ENCODE measurements at regions not wholly inside any gene's neighbourhood (a gene's known extent, or its start where the extent isn't known, plus 50 kb on each side); places are given as distances from the start of the nearest gene placed in this dataset.
A peak's percentile ranks its signal among the peaks of the same experiment; 100 is the strongest.

DNA sequence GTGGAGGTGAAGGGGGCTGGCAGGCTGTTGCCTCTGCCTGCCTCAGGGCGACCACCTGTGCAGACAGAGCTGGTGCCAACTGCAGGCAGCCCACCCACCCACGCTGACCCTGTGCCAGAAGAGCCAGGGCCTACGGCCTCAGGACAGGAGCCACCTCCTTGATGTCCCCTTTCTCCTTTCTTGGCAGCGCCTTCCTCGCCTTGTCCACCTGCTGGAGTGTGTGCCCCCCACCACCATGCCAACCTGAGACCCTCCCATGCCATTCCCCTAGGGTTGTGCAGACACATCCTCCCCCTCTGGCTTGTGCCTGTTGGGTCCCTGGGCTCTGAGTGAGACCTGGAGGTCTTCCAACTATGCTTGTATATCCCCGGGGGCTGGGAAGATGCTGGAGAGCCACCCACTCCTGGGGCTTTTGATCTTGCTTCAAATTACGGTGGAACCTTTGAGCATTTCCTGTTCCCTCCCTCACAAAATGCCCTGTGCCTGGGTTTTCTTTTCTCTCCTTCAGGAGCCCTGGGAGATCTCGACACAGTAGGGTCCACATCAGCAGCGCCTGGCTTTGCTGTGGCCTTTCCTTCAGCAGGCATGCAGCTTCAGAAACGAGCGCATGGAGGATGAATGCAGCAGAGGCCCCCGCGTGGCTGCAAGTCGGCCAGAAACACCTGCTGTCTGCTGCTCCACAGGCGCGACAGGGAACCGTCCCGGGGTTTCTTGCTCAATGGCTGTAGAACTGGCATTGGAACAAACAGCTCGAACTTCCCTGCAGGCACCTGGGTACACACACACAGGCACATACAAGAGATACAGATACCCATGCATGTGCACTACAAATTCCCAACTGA, 65.9 kb upstream of the SH3RF3 start:
- Histone ChIP-seq H3K4me1 (ENCODE audit: control insufficient read depth, insufficient read depth, low read depth, low read length) (peaks cover 4% of the 10 kb centered on the region), H3K14ac (ENCODE audit: low read length in 2 of 2) (peak overlapping the region in 1 of 2 experiments; percentile 76), H2BK15ac (ENCODE audit: low read depth, poor library complexity, severe bottlenecking) (no peak overlapping the region), H2AK5ac (ENCODE audit: low read length, severe bottlenecking) (no peak overlapping the region), H3K18ac (ENCODE audit: low read depth in 1 of 2, low read length in 2 of 2) (no peak overlapping the region), H3K4me3 (ENCODE audit: insufficient read depth in 1 of 2, low read depth in 1 of 2, low read length in 2 of 2) (no peak overlapping the region), H3K9ac (ENCODE audit: low read length) (no peak overlapping the region), H3K36me3 (ENCODE audit: control insufficient read depth in 1 of 2, insufficient read depth in 2 of 2, low read depth in 1 of 2, low read length in 2 of 2) (no peaks in the 10 kb centered on the region), H2BK120ac (ENCODE audit: low read depth, low read length) (no peak overlapping the region), H2BK5ac (ENCODE audit: low read depth, low read length, poor library complexity, severe bottlenecking) (no peak overlapping the region), H2BK12ac (ENCODE audit: low read length in 2 of 2) (no peak overlapping the region), H3K4ac (ENCODE audit: low read depth in 1 of 2, low read length in 2 of 2) (no peak overlapping the region), H3K79me1 (replicated peaks; ENCODE audit: low read length, poor library complexity, severe bottlenecking) (no peaks in the 10 kb centered on the region), H3K23ac (ENCODE audit: low read length in 2 of 2) (no peak overlapping the region), H4K8ac (ENCODE audit: low read length) (no peak overlapping the region), H3K4me2 (ENCODE audit: low read length, poor library complexity, severe bottlenecking) (no peak overlapping the region), H2AFZ (ENCODE audit: low read depth, low read length) (no peak overlapping the region), H3K27ac (ENCODE audit: low read length, poor library complexity, severe bottlenecking) (no peak overlapping the region), H3K9me3 (ENCODE audit: control insufficient read depth, low read length) (no peaks in the 10 kb centered on the region), H4K91ac (ENCODE audit: low read length) (peak overlapping the region; percentile 76), H3K27me3 (ENCODE audit: control insufficient read depth in 1 of 2, insufficient read depth in 1 of 2, low read length in 2 of 2) (peaks cover 58 to 85% of the 10 kb centered on the region in 2 experiments)
- WGBS = 69% methylated on average over 19 of the region's 19 CpGs
- no peak for DNase-seq

DNA sequence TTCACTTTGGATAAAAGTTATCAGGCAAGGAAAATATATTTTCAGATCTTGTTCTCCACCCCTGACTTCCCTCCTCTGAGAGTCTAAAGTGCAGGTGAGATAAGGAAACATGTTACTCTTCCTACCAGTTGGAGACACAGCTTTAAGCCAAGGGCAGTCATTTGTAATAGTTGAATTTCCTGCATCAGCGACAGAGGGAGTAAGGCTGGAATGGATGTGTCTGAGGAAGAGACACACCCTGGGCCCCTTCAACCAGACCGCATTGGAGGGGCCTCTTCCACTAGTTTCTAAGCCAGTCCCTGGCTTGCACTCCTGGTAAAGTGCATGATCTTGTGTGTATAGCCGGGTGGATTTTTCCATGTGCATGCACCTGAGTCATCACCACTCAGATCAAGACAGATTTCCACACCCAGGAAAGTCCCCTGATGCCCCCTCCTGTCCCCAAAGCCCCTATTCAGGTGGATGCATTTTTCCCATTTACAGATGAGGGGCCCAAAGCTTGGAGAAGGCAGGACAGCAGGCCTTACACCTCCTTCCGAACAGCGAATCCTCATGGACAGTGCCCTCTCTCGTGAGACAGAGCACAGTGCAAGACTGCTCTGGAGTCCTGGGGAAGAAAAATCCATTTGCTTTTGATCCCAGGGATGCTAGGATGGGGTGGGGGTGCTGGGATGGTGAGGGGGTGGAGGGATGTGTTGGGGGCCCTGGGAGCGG, 66.7 kb upstream of the SH3RF3 start:
- H2AFZ ChIP-seq (ENCODE audit: low read depth, low read length) = no peak overlapping the region
- H4K91ac ChIP-seq (ENCODE audit: low read length) = no peak overlapping the region
- DNase-seq = no peak
- no peaks in the 10 kb centered on the region for H3K9me3 ChIP-seq (ENCODE audit: control insufficient read depth, low read length)
- no peak overlapping the region for H2BK12ac ChIP-seq (ENCODE audit: low read length in 2 of 2)
- H3K27ac ChIP-seq (ENCODE audit: low read length, poor library complexity, severe bottlenecking) = no peak overlapping the region
- H2BK15ac ChIP-seq (ENCODE audit: low read depth, poor library complexity, severe bottlenecking) = no peak overlapping the region
- H3K18ac ChIP-seq (ENCODE audit: low read depth in 1 of 2, low read length in 2 of 2) = no peak overlapping the region
- no peak overlapping the region for H2BK120ac ChIP-seq (ENCODE audit: low read depth, low read length)
- H3K23ac ChIP-seq (ENCODE audit: low read length in 2 of 2) = no peak overlapping the region
- 89% methylated on average over 7 of the region's 7 CpGs for WGBS
- no peak overlapping the region for H3K9ac ChIP-seq (ENCODE audit: low read length)
- no peak overlapping the region for H3K4me2 ChIP-seq (ENCODE audit: low read length, poor library complexity, severe bottlenecking)
- H3K79me1 ChIP-seq (replicated peaks; ENCODE audit: low read length, poor library complexity, severe bottlenecking) = no peaks in the 10 kb centered on the region
- H2AK5ac ChIP-seq (ENCODE audit: low read length, severe bottlenecking) = no peak overlapping the region
- H3K14ac ChIP-seq (ENCODE audit: low read length in 2 of 2) = no peak overlapping the region
- no peak overlapping the region for H3K4ac ChIP-seq (ENCODE audit: low read depth in 1 of 2, low read length in 2 of 2)
- H2BK5ac ChIP-seq (ENCODE audit: low read depth, low read length, poor library complexity, severe bottlenecking) = no peak overlapping the region
- no peak overlapping the region for H4K8ac ChIP-seq (ENCODE audit: low read length)
- no peaks in the 10 kb centered on the region for H3K36me3 ChIP-seq (ENCODE audit: control insufficient read depth in 1 of 2, insufficient read depth in 2 of 2, low read depth in 1 of 2, low read length in 2 of 2)
- H3K4me1 ChIP-seq (ENCODE audit: control insufficient read depth, insufficient read depth, low read depth, low read length) = peaks cover 4% of the 10 kb centered on the region
- H3K27me3 ChIP-seq (ENCODE audit: control insufficient read depth in 1 of 2, insufficient read depth in 1 of 2, low read length in 2 of 2) = peaks cover 58 to 85% of the 10 kb centered on the region in 2 experiments
- H3K4me3 ChIP-seq (ENCODE audit: insufficient read depth in 1 of 2, low read depth in 1 of 2, low read length in 2 of 2) = no peak overlapping the region

DNA sequence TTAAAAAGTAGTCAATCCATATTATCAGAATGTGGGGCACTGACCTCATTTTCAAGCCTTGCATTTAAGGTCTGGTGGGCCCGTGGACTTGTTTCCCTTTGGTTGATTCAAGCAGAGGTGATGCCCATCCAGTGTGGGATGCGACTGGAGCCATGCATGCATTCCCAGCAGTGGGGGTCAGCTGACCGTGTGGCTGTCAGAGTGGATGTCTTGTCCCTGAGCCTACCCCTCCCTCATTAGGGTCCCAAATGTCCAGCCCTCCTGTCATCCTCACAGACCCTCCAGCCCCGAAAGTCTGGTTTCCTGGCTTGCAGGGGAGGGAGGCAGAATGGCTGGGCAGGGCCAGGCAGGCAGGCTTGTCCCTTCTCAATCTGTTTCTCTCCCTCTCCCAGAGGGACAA, 67.3 kb upstream of the SH3RF3 start:
- 89% methylated on average over 3 of the region's 4 CpGs for WGBS
- H3K36me3 ChIP-seq (ENCODE audit: control insufficient read depth in 1 of 2, insufficient read depth in 2 of 2, low read depth in 1 of 2, low read length in 2 of 2) = no peaks in the 10 kb centered on the region

DNA sequence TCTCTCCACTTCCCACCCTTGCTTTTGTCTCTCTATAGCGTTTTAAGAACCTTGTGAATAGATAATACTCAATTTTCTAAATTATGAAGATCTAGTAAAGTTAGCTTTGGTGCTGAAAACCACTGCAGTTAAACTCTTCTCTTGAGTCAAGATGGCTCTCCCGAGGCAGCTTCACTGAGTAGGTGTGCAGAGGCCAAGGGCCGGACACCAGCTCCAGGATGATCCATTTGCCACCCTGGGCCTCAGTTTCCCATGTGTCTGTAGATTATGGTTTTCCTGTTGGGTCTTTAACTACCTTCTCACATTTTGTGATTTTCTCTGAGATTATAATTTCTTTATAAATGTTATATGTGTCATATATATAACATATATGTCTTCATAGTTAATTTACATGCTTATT, 68.5 kb upstream of the SH3RF3 start:
- Histone ChIP-seq H2BK120ac (ENCODE audit: low read depth, low read length) (no peak overlapping the region), H3K4ac (ENCODE audit: low read depth in 1 of 2, low read length in 2 of 2) (no peak overlapping the region), H3K14ac (ENCODE audit: low read length in 2 of 2) (no peak overlapping the region), H2AFZ (ENCODE audit: low read depth, low read length) (no peak overlapping the region), H3K23ac (ENCODE audit: low read length in 2 of 2) (no peak overlapping the region), H2BK5ac (ENCODE audit: low read depth, low read length, poor library complexity, severe bottlenecking) (no peak overlapping the region), H2BK15ac (ENCODE audit: low read depth, poor library complexity, severe bottlenecking) (no peak overlapping the region), H3K18ac (ENCODE audit: low read depth in 1 of 2, low read length in 2 of 2) (no peak overlapping the region), H3K4me3 (ENCODE audit: insufficient read depth in 1 of 2, low read depth in 1 of 2, low read length in 2 of 2) (no peak overlapping the region), H3K79me1 (replicated peaks; ENCODE audit: low read length, poor library complexity, severe bottlenecking) (no peaks in the 10 kb centered on the region), H3K36me3 (ENCODE audit: control insufficient read depth in 1 of 2, insufficient read depth in 2 of 2, low read depth in 1 of 2, low read length in 2 of 2) (no peaks in the 10 kb centered on the region), H3K9me3 (ENCODE audit: control insufficient read depth, low read length) (no peaks in the 10 kb centered on the region), H2AK5ac (ENCODE audit: low read length, severe bottlenecking) (no peak overlapping the region), H3K9ac (ENCODE audit: low read length) (no peak overlapping the region), H4K91ac (ENCODE audit: low read length) (no peak overlapping the region), H3K4me1 (ENCODE audit: control insufficient read depth, insufficient read depth, low read depth, low read length) (peaks cover 4% of the 10 kb centered on the region), H3K4me2 (ENCODE audit: low read length, poor library complexity, severe bottlenecking) (no peak overlapping the region), H4K8ac (ENCODE audit: low read length) (no peak overlapping the region), H3K27ac (ENCODE audit: low read length, poor library complexity, severe bottlenecking) (no peak overlapping the region), H2BK12ac (ENCODE audit: low read length in 2 of 2) (no peak overlapping the region), H3K27me3 (ENCODE audit: control insufficient read depth in 1 of 2, insufficient read depth in 1 of 2, low read length in 2 of 2) (peaks cover 59 to 87% of the 10 kb centered on the region in 2 experiments)
- no peak for DNase-seq
- WGBS = 91% methylated on average over 1 of the region's 3 CpGs

More for the DNA sequence above, 67.3 kb upstream of the SH3RF3 start:
- DNase-seq = no peak
- no peak overlapping the region for H2BK12ac ChIP-seq (ENCODE audit: low read length in 2 of 2)
- no peak overlapping the region for H2BK120ac ChIP-seq (ENCODE audit: low read depth, low read length)
- H3K18ac ChIP-seq (ENCODE audit: low read depth in 1 of 2, low read length in 2 of 2) = no peak overlapping the region
- H4K8ac ChIP-seq (ENCODE audit: low read length) = no peak overlapping the region
- no peak overlapping the region for H3K4me3 ChIP-seq (ENCODE audit: insufficient read depth in 1 of 2, low read depth in 1 of 2, low read length in 2 of 2)
- H4K91ac ChIP-seq (ENCODE audit: low read length) = no peak overlapping the region
- H3K4me1 ChIP-seq (ENCODE audit: control insufficient read depth, insufficient read depth, low read depth, low read length) = peaks cover 4% of the 10 kb centered on the region
- H3K23ac ChIP-seq (ENCODE audit: low read length in 2 of 2) = no peak overlapping the region
- H2AFZ ChIP-seq (ENCODE audit: low read depth, low read length) = no peak overlapping the region
- no peak overlapping the region for H3K4ac ChIP-seq (ENCODE audit: low read depth in 1 of 2, low read length in 2 of 2)
- peaks cover 56 to 85% of the 10 kb centered on the region in 2 experiments for H3K27me3 ChIP-seq (ENCODE audit: control insufficient read depth in 1 of 2, insufficient read depth in 1 of 2, low read length in 2 of 2)
- H3K79me1 ChIP-seq (replicated peaks; ENCODE audit: low read length, poor library complexity, severe bottlenecking) = no peaks in the 10 kb centered on the region
- H2BK5ac ChIP-seq (ENCODE audit: low read depth, low read length, poor library complexity, severe bottlenecking) = no peak overlapping the region
- H2AK5ac ChIP-seq (ENCODE audit: low read length, severe bottlenecking) = no peak overlapping the region
- H3K9ac ChIP-seq (ENCODE audit: low read length) = no peak overlapping the region
- H3K14ac ChIP-seq (ENCODE audit: low read length in 2 of 2) = no peak overlapping the region
- no peak overlapping the region for H3K27ac ChIP-seq (ENCODE audit: low read length, poor library complexity, severe bottlenecking)
- H3K4me2 ChIP-seq (ENCODE audit: low read length, poor library complexity, severe bottlenecking) = no peak overlapping the region
- no peak overlapping the region for H2BK15ac ChIP-seq (ENCODE audit: low read depth, poor library complexity, severe bottlenecking)
- no peaks in the 10 kb centered on the region for H3K9me3 ChIP-seq (ENCODE audit: control insufficient read depth, low read length)

All from mesenchymal stem cell (in vitro differentiated cells and primary cell).